Chondrocyte (in vitro differentiated cells): ENCODE measurements at regions not wholly inside any gene's neighbourhood (a gene's known extent, or its start where the extent isn't known, plus 50 kb on each side); places are given as distances from the start of the nearest gene placed in this dataset.
A peak's percentile ranks its signal among the peaks of the same experiment; 100 is the strongest.

ENCODE experiments used
- DNase-seq: peaks from one replicate; pipeline ENCODE4 v3.0.0; 2021; ENCODE audit warnings: mixed read lengths, low spot score
- H3K27ac Mint-ChIP-seq: one replicate; pipeline ENCODE4 v1.8.0; 2021; ENCODE audit warnings: mild to moderate bottlenecking, moderate library complexity, mixed read lengths; ENCODE audit not compliant: unreplicated experiment
- H3K27me3 Mint-ChIP-seq: 2 replicates; pipeline ENCODE4 v1.8.0; 2021; ENCODE audit warnings: low read depth, mixed read lengths
- H3K36me3 Mint-ChIP-seq: 2 replicates; pipeline ENCODE4 v1.8.0; 2021; ENCODE audit warnings: low read depth, mixed read lengths
- H3K4me1 Mint-ChIP-seq: 2 replicates; pipeline ENCODE4 v1.8.0; 2021; ENCODE audit warnings: low read depth, mild to moderate bottlenecking, mixed read lengths
- H3K4me3 Mint-ChIP-seq: one replicate; pipeline ENCODE4 v1.8.0; 2021; ENCODE audit warnings: mild to moderate bottlenecking, moderate library complexity, mixed read lengths; ENCODE audit not compliant: unreplicated experiment
- H3K9me3 Mint-ChIP-seq: 2 replicates; pipeline ENCODE4 v1.8.0; 2021; ENCODE audit warnings: low read depth, mixed read lengths
- TF ChIP-seq, protein P1 (sequence below): fragments of 200-600 bp; sonication (generic); IDR thresholded peaks from 2 replicates; pipeline ENCODE4 v1.5.0; 2021; ENCODE audit warnings: antibody characterized with exemption, mild to moderate bottlenecking, moderate library complexity

DNA sequence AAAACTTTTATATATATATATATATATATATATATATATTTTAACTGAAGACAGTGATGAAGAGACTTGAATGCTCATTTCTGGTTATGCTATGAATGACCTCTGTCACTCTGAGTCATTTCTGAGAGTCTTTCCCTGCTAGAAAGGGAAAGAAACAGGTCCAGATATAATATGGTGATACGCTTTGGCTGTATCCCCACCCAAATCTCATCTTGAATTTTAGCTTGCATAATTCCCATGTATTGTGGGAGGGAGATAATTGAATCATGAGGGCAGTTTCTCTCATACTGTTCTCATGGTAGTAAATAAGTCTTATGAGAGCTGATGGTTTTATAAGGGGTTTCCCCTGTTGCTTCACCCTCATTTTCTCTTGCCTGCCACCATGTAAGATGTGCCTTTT, 254.1 kb upstream of the IGFBP7 start:
- H3K4me1 Mint-ChIP-seq = peaks cover 12% of the 10 kb centered on the region
- TF ChIP-seq, protein P1, sequence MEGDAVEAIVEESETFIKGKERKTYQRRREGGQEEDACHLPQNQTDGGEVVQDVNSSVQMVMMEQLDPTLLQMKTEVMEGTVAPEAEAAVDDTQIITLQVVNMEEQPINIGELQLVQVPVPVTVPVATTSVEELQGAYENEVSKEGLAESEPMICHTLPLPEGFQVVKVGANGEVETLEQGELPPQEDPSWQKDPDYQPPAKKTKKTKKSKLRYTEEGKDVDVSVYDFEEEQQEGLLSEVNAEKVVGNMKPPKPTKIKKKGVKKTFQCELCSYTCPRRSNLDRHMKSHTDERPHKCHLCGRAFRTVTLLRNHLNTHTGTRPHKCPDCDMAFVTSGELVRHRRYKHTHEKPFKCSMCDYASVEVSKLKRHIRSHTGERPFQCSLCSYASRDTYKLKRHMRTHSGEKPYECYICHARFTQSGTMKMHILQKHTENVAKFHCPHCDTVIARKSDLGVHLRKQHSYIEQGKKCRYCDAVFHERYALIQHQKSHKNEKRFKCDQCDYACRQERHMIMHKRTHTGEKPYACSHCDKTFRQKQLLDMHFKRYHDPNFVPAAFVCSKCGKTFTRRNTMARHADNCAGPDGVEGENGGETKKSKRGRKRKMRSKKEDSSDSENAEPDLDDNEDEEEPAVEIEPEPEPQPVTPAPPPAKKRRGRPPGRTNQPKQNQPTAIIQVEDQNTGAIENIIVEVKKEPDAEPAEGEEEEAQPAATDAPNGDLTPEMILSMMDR = no peak
- H3K27me3 Mint-ChIP-seq = peaks cover 8% of the 10 kb centered on the region
- DNase-seq = no peak
- no peaks in the 10 kb centered on the region for H3K36me3 Mint-ChIP-seq
- no peak overlapping the region for H3K4me3 Mint-ChIP-seq
- no peak overlapping the region for H3K27ac Mint-ChIP-seq
- H3K9me3 Mint-ChIP-seq = peaks cover 4% of the 10 kb centered on the region

GRCh38 chr4:57363346-57363745, 253.2 kb upstream of the IGFBP7 start:
- TF ChIP-seq, protein P1 = no peak
- no peak overlapping the region for H3K4me3 Mint-ChIP-seq
- no peaks in the 10 kb centered on the region for H3K36me3 Mint-ChIP-seq
- peaks cover 12% of the 10 kb centered on the region for H3K4me1 Mint-ChIP-seq
- peaks cover 15% of the 10 kb centered on the region for H3K27me3 Mint-ChIP-seq
- no peak for DNase-seq
- H3K9me3 Mint-ChIP-seq = peaks cover 4% of the 10 kb centered on the region
- H3K27ac Mint-ChIP-seq = peak overlapping the region; percentile 1

- Mint-ChIP-seq H3K36me3 (no peaks in the 10 kb centered on the region), H3K4me1 (peaks cover 12% of the 10 kb centered on the region), H3K27me3 (peaks cover 9% of the 10 kb centered on the region), H3K4me3 (no peak overlapping the region), H3K27ac (no peak overlapping the region), H3K9me3 (no peaks in the 10 kb centered on the region)
- TF ChIP-seq, protein P1 = no peak
- DNase-seq = no peak
Observed at GRCh38 chr4:57360681-57361080, 250.5 kb upstream of the IGFBP7 start.

- Mint-ChIP-seq H3K4me1 (no peaks in the 10 kb centered on the region), H3K36me3 (no peaks in the 10 kb centered on the region), H3K4me3 (no peak overlapping the region), H3K27me3 (peaks cover 9% of the 10 kb centered on the region), H3K9me3 (no peaks in the 10 kb centered on the region), H3K27ac (no peak overlapping the region)
- TF ChIP-seq, protein P1 = no peak
- DNase-seq = no peak
Observed at GRCh38 chr4:57355101-57355665, 245.0 kb upstream of the IGFBP7 start.

DNA sequence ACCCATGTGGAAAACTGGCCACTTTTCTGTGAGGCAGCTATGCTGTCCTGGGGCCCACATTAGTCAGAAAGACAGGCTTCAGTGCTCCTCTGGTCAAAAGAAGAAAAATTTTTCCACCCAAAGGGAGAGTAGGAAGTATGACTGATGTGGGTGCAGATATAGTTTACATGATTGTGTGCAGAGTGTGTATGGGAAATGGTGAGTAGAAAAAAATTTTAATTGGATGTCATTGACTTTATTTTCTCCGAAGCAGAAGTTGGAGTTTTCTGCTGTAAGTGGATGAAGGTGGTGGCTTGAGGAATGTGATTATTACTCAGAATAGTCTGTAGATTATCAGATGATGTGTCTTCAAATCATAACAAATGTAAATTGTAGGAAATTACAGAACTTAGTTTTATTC, 241.5 kb upstream of the IGFBP7 start:
- Mint-ChIP-seq H3K9me3 (no peaks in the 10 kb centered on the region), H3K4me1 (no peaks in the 10 kb centered on the region), H3K27ac (no peak overlapping the region), H3K36me3 (no peaks in the 10 kb centered on the region), H3K4me3 (no peak overlapping the region), H3K27me3 (peaks cover 2% of the 10 kb centered on the region)
- DNase-seq = no peak
- TF ChIP-seq, protein P1 = no peak
